Epidermal melanocyte (primary cell): ENCODE measurements at regions not wholly inside any gene's neighbourhood (a gene's known extent, or its start where the extent isn't known, plus 50 kb on each side); places are given as distances from the start of the nearest gene placed in this dataset.
"Not testable (repeated sequence)": the region's sequence is repeated elsewhere in the genome, so short reads cannot be mapped to it uniquely, and the experiment has no call there.

Experiments used
- DNase-seq: peaks from one replicate; pipeline ENCODE4 v3.0.0; 2011; ENCODE audit warnings: low spot score; ENCODE audit not compliant: insufficient read length

GRCh38 chr14:84929086-84929485 is 600.9 kb upstream of the FLRT2 start:
- no peak for DNase-seq

- DNase-seq: no peak
These were observed 600.1 kb upstream of the FLRT2 start for GRCh38 chr14:84929834-84930233.

- no peak for DNase-seq
These were observed 592.9 kb upstream of the FLRT2 start for GRCh38 chr14:84937016-84937415.

- DNase-seq: no peak
These were observed 592.5 kb upstream of the FLRT2 start for GRCh38 chr14:84937449-84937848.

GRCh38 chr14:84944901-84945300 is 585.0 kb upstream of the FLRT2 start:
- not testable (repeated sequence) for DNase-seq

GRCh38 chr14:84959851-84960520 is 570.0 kb upstream of the FLRT2 start:
- no peak for DNase-seq

GRCh38 chr14:84961637-84962036 is 568.3 kb upstream of the FLRT2 start:
- no peak for DNase-seq

GRCh38 chr14:84963518-84963917 is 566.4 kb upstream of the FLRT2 start:
- no peak for DNase-seq

GRCh38 chr14:84965279-84965678 is 564.7 kb upstream of the FLRT2 start:
- DNase-seq: no peak

GRCh38 chr14:84969501-84969900 is 560.4 kb upstream of the FLRT2 start:
- DNase-seq: no peak

- DNase-seq: no peak
These were observed 554.6 kb upstream of the FLRT2 start for GRCh38 chr14:84975241-84975902.

GRCh38 chr14:84976805-84977204 is 553.1 kb upstream of the FLRT2 start:
- DNase-seq: no peak

- DNase-seq: no peak
These were observed 542.9 kb upstream of the FLRT2 start for GRCh38 chr14:84987042-84987441.

GRCh38 chr14:84988357-84988756 is 541.6 kb upstream of the FLRT2 start:
- DNase-seq: no peak

GRCh38 chr14:84991021-84991420 is 538.9 kb upstream of the FLRT2 start:
- no peak for DNase-seq

GRCh38 chr14:84998216-84998615 is 531.7 kb upstream of the FLRT2 start:
- no peak for DNase-seq

- DNase-seq: no peak
These were observed 527.1 kb upstream of the FLRT2 start for GRCh38 chr14:85002846-85003245.

- no peak for DNase-seq
These were observed 526.1 kb upstream of the FLRT2 start for GRCh38 chr14:85003805-85004204.

- DNase-seq: no peak
These were observed 520.4 kb upstream of the FLRT2 start for GRCh38 chr14:85009506-85009905.

- DNase-seq: no peak
These were observed 519.8 kb upstream of the FLRT2 start for GRCh38 chr14:85010186-85010585.

- DNase-seq: no peak
These were observed 513.4 kb upstream of the FLRT2 start for GRCh38 chr14:85016496-85016895.

- not testable (repeated sequence) for DNase-seq
These were observed 506.1 kb upstream of the FLRT2 start for GRCh38 chr14:85023866-85024265.

GRCh38 chr14:85024931-85025330 is 505.0 kb upstream of the FLRT2 start:
- no peak for DNase-seq
